COLO668 (cell line): ENCODE measurements at regions not wholly inside any gene's neighbourhood (a gene's known extent, or its start where the extent isn't known, plus 50 kb on each side); places are given as distances from the start of the nearest gene placed in this dataset.
"Not testable (repeated sequence)": the region's sequence is repeated elsewhere in the genome, so short reads cannot be mapped to it uniquely, and the experiment has no call there.

ENCODE experiments used
- DNase-seq: peaks from one replicate; lab custom pipeline; 2025; ENCODE audit not compliant: unreplicated experiment; lab: John Stamatoyannopoulos, UW

DNA sequence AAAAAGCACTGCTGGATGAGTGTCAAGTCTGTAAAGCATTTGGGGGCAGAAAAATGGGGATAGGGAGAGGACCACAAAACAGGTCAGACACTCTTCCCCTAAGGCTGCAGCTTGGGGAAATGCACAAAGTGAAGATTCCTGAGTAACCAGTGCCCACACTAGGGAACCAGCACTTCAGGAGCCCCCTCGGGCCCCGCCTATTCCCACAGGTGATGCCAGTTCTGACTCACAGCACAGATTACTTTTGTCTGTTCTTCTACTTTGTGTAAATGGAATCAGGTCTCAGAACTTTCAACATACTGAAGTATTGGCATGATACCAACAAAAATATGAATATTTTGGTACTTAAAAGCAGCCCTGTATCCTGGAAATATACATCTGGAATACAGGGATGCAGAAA lies 112.5 kb downstream of the ADRA2C start:
- DNase-seq = no peak

DNA sequence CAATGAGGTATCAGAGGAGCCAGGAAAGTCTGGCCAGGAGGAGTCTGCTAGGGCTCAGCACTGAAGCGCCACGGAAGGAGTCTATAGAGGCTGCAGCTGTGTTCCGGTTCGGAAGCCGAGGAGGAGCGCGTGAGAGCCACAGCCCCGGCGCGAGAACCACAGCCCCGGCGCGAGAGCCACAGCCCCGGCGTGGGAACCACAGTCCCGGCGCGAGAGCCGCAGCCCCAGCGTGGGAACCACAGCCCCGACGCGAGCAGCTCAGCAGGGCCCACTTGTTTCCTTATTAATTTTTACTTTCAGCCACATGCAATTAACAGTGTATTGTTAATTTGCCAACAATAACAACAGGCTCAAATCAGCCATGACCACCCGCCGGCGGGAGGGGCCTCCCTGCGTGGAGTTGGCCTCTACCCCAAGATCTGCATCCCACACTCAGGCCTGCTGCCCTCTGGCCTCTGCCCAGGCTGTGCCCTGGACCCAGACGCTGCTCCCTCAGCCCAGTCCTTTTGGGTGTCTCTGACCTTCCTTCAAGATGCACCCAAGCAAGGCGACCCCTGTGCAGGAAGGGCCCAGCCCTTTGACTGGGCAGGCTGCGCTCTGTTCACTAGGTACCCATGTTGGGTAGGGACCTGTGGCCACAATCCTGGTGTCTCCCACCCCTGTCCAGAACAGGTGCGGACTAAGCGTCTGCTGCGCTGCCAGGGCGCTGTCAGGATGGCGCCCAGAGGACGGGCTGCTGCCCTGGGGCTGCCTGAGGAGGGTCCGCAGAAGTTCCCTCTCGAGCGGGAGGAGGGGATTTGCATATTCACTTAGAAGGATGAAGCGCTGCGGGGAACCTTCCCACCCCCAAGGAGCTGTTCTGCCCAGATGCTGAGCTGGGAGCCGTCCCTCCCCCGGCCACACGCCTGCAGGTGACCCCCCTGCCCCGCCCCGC lies 113.8 kb downstream of the ADRA2C start:
- no peak for DNase-seq

DNA sequence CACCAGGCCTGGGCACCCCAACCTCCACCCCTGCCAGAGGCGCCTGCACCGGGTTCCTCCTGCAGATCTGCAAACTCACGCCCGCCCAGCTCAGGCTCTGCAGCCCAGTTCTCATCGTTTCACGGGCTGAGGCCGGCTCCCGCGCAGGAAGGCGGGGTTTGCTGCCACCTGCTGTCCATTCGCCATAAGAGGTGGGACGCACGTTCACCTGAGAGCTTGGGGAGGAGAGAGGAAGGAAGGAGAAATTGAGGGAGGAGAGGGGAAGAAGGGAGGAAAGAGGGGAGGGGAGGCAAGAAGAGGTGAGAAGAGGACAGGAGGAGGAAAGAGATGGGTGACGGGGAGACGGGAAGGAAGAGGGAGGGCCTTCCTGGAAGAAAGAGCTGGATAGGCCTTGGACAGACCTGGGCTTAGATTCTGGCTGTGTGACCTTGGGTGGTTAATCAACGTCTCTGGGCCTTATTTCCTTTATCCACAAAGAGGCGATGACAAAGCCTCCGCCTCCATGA lies 114.5 kb downstream of the ADRA2C start:
- DNase-seq = peak; percentile 76

DNA sequence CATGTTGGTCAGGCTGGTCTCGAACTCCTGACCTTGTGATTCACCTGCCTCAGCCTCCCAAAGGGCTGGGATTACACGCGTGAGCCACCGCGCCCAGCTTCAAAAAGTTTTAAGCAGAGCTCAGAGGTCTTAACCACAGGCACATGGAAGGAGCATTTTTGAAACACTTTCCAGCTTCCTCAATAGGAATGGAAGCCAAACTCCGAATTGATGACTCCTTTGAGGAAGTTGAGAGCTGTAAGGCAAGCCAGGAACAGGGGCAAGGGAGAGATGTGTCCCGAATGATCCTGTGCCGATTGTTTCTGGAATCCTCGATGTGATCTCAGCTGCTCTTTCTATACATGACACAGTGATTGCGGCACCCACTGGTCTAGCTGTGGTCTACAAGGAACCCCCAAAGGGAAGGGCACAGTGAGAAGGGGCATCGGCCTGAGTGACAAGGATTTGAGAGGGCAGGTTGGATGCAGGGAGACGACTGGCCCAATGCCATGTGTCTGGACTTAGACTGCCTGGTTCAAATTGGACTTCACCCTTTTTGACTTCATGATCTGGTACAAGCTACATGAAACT lies 116.2 kb downstream of the ADRA2C start:
- DNase-seq = not testable (repeated sequence)

DNA sequence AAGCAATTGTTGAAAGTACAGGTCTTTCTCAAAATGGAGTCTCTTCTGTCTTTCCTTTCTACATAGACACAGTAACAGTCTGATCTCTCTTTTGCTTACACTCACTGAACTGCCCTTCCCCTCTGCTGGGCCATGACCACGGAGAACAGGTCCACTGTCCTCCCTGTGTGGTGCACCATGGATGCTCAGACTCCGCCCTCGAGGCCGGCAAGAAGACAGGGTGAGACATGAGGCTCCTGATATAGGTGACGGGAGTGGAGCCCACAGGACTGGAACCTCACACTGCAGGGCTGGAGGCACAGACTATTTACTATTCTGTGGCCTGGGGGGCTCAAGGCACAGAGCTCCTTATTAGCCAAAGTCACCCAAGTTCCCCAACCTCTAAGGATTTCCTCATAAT lies 118.1 kb downstream of the ADRA2C start:
- not testable (repeated sequence) for DNase-seq

DNA sequence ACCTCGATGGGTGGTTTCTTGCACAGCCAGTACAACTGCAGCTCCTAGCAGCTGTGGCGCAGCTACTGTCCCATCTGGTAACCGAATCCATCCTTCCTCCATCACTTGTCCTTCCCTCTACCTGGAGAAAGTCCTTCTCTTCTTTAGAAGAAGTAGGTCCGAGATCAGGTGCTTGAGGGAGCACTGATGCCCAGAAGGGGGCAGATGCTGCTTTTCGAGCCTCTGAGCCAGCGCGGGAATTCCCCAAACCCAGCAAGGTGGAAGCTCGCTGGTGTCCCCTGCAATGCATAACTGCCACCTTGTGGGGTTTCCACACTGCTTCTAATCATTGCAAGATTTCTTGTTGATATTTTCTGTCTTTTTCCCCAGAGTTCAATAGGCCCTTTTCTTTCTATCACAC lies 127.4 kb downstream of the ADRA2C start:
- peak; percentile 10 for DNase-seq

DNA sequence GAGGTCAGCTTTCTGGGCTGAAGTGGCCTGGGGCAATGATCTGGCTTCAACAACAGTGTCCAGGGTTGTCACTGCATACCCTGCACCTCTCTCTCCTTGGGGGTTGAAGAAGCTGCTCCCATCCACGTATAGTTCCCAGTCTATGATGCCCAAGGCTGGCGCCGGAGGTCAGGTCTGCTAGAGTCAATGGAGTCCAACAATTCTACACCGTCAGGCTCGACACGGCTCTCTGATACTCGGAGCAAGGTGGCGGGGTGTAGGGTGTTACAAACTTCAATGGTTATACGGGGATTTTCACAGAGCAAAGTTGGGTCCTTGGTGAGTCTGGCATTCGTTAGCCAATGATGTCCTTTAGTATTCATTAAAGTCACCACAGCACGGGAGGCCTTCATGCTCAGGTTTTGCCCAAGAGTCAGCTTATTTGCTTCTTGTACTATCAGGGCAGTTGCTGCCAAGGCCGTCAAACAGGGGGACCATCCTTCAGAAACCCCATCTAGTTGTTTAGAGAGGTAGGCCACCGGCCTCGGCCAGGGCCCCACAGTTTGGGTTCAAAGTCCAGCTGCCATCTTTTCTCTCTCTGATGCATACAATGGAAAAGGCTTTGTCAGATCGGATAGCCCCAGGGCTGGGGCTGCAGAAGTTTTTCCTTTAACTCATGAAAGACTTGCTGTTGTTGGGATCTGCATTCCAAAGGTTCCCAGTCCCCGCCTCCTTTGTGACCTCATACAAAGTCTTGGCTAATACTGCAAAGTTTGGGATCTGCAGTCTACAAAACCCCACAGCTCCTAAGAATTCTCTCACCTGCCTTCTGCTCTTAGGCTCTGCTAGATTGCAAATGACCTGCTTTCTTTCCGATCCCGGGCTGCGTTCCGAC lies 128.1 kb downstream of the ADRA2C start:
- DNase-seq = not testable (repeated sequence)

DNA sequence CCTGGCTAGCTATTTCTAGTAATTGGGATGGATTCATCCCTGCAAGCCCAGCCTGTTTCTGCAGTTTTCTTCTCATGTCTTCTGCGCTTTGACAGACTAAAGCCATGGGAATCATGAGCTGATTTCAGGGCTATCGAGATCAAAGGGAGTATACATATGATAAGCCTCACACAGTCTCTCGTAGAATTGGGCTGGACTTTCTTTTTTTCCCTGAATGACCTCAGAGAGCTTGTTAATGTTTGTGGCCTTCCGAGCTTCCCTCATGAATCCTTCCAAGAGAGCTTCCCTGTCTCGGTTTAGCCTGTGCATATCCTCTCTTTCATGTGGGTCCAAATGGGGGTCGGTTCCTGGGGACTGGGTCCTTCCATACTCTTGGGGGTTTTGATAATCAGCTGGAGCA lies 130.3 kb downstream of the ADRA2C start:
- no peak for DNase-seq

DNA sequence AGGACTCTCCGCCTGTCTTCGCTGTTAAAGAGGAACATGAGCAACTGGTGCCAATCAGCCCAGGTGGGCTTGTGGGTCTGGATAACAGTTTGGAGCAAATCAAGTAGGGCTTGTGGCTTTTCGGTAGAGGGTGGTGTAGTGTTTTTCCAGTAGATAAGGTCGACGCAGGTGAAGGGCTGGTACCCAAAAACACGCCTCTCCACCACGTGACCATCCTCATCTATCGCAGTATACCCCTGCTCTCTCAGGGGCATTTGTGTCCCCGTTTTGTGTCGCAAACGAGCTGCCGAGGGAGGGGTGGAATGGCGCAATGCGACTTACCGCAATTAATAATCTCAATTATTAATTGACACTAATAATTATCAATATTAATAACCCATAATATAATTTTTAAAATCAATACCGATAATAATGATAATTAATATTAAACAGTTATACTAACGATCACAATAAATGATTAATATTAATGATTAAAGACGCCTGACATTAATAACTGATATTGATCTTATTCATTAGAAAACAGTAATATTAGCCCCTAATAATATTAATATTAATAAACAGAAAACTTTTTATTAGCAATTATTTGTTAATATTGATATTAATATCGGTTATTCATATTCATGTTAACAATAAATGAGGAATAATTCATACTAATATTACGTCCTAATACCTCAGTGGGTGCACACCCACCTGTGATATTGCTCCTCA lies 130.8 kb downstream of the ADRA2C start:
- not testable (repeated sequence) for DNase-seq

DNA sequence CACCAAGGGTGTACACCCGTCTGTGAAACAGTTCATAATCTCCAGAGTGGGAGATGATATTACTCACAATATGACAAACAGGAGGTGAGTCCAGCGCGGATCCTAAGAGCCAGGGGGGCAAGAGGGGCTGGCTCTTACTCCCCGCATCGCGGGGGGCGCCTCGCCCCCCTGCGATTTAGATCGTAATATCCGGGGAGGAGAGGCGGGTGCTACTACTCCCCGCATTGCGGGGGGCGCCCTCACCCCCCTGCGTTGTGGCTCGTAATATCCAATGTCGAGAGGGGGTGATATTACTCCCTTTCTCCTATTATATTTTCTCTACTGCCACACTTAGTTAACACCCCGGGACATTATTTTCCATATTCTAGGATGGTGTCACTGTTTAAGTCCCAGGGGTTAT lies 131.9 kb downstream of the ADRA2C start:
- DNase-seq = no peak

DNA sequence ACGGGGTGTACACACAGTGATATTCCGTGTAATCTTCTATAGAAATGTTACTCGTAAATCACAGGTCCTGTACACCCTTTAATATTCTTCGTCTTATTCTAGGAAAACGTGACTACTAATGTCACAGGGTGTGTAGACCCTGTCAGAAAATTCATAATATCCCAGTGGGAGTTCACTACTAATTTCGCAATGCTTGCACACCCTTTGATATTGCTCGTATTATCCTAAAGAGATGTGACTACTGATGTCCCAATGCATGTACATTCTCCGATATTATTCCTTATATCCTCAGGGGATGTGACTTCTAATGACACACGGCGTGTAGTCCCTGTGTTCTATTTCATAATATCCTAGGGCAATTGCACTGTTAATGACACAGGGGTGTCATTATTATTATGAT lies 132.7 kb downstream of the ADRA2C start:
- DNase-seq = not testable (repeated sequence)

DNA sequence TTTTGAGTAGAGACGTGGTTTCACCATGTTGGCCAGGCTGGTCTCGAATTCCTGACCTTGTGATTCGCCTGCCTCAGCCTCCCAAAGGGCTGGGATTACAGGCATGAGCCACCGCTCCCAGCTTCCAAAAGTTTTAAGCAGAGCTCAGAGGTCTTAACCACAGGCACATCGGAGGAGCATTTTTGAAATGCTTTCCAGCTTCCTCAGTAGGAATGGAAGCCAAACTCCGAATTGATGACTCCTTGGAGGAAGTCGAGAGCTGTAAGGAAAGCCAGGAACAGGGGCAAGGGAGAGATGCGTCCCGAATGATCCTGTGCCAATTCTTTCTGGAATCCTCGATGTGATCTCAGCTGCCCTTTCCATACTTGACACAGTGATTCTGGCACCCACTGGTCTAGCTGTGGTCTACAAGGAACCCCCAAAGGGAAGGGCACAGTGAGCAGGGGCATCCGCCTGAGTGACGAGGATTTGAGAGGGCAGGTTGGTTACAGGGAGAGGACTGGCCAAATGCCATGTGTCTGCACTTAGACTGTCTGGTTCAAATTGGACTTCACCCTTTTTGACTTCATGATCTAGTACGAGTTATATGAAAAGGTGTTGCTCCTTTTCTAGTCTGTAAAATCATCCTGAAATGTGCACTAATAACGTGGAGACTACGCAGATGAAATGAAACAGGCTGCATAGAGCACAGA lies 138.2 kb downstream of the ADRA2C start:
- DNase-seq = not testable (repeated sequence)

DNA sequence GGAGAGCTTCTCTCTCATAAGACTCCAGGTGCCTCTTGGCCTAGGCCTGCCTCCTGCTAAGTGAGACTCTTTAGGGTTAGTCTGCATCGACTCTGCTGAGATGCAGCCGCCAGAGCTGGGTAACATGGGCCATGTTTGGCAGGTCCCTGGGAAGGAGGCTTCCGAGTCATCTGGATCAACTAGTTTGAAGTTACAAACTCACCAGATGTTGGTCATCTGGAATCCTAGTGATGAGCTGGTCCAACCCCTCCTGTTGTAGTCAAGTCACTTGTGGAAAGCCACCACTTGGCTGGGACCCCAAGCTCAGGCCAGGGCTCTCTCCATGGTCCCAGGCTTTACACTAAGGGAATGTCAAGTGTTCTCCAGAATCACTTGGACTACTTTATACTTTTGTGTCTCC lies 143.4 kb downstream of the ADRA2C start:
- DNase-seq = not testable (repeated sequence)

DNA sequence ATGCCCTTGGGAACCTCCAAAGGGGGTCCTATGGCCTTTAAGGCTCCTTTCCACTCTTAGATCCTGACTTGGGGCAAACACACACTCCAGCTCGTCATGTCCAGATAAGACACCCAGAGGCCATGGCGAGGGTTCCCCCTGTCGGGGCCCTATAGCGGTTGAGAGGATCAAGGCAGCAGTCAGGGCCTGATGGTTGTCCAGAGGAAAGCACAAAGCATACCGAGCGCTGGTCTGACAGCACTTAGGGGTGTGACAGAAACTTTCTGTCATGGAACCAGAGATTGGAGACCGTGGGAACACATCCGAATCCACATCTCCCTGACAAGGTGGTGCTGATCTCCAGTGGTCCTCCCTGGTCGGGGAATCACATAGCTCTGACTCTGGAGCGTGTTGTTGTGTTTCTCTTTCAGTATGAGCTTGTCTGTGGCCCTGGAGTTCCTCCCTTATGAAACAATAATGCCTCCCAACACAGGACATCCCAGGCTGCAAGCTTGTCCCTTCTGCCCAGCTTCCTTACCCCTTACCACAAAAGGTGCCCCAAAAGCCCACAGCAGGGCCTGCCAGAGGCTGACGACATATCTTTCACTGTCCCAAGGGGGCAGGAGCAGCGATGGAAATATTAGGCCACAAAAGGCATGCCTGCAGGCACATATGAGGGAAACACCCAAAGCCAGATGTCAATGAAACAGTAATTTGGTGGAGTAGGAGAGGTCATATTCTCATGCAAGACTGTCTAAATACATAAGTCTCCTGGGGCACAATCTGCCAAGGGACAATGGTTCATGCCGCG lies 144.2 kb downstream of the ADRA2C start:
- not testable (repeated sequence) for DNase-seq

DNA sequence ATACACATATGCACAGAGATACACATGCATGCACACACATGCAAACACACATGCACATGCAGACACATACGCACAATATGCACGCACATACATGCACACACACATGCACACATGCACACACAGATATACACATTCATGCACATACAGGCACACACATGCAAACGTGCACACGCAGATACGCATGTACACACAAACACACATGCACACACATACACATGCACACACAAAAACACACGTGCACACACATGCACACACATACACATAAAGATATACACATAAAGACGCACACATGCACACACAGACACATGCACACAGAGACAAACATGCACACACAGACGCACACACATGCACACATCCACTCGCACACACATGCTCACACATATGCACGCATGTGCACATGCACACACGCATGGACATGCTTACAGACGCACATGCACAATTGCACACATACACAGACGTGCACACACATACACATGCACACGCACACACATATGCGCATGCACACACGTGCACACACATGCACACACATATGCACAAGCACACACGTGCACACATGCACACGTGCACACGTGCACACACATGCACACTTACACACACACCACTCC lies 145.2 kb downstream of the ADRA2C start:
- DNase-seq = no peak

DNA sequence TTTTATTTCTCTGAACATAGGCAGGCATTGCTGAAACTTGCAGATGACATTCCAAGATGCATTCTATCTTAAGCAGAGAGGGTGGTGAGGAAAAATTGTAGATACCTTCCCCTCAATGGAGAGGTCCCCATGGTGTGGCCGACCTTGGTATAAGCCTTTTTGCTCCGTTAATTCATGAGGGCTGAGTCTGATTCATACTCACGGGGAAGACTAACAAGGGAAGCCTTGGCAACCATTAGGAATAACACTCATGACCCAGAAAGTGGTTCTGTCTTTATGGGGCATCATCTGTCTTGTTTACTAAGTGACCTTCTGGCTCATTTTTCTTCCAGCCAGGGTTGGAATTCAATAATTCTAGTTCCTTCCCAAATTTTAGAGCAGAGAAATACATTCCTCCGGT lies 148.3 kb downstream of the ADRA2C start:
- not testable (repeated sequence) for DNase-seq

DNA sequence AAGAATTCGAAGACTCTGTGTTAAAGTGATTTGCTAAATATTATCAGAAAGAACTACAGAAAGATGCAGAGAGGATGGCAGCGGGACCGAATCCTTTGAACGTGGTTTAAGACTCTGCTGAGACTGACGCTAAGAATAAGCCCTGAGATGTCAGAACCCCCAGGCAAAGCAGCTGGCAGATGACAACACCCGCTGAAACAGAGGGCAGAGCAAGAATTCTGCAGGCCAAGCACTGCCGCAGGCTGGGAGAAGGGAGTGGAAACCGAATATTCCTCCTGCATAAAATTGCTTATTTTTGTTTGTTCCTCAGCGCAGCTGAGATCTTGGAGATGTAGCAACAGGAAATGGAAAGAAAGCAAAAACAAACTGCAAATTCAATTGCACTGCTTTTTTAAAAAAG lies 153.3 kb downstream of the ADRA2C start:
- not testable (repeated sequence) for DNase-seq

DNA sequence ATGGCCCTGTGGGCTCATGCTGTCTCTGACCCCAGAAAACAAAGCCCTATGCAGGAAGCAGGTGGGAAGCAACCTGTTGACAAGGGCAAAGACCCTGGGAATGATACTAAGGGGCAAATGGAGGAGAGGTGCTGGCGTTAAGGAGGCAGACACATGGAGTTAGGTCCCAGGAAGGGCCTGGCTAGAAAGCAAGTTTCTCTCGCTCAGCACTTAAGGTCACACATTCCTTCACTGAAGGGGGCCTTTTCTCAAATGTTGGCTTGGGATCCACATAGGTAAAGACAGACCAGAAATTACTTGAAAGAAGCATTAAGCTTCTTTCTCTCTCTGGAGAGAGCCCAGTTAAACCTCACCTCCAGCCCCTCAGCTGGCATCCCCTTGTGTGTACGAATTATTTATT lies 155.7 kb downstream of the ADRA2C start:
- DNase-seq = not testable (repeated sequence)

DNA sequence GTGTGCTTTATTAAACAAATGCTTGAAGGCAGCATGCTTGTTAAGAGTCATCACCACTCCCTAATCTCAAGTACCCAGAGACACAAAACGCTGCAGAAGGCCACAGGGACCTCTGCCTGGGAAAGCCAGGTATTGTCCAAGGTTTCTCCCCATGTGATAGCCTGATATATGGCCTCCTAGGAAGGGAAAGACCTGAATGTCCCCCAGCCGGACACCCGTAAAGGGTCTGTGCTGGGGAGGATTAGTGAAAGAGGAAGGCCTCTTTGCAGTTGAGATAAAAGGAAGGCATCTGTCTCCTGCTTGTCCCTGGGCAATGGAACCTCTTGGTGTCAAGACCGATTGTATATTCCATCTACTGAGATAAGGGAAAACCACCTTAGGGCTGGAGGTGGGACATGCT lies 159.7 kb downstream of the ADRA2C start:
- DNase-seq = not testable (repeated sequence)
